ENCODE measurements at regions not wholly inside any gene's neighbourhood (a gene's known extent, or its start where the extent isn't known, plus 50 kb on each side); places are given as distances from the start of the nearest gene placed in this dataset.

DNA sequence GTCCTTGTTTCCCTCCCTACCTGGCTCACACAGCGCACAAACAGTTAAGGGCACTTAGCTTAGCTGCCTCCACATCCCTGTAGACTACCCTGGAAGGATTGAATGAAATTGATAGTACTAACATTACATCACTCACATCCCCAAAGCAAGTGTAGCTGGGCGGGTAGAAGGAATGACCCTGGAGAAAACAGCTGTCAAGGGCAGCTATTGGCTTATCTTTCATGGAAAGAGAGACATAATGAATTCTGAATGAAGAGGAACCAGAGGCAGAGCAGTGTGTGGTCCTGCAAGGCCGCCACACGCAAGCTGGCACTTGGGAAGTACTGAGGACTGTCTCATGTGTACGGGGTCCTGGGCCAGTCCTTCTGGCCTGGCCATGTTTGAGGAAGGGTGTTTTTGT is 369.6 kb upstream of the RGMA start:
- TF ChIP-seq POLR2A (IDR thresholded peaks at IDR 0.05) = no peak
- TF ChIP-seq, protein P1, sequence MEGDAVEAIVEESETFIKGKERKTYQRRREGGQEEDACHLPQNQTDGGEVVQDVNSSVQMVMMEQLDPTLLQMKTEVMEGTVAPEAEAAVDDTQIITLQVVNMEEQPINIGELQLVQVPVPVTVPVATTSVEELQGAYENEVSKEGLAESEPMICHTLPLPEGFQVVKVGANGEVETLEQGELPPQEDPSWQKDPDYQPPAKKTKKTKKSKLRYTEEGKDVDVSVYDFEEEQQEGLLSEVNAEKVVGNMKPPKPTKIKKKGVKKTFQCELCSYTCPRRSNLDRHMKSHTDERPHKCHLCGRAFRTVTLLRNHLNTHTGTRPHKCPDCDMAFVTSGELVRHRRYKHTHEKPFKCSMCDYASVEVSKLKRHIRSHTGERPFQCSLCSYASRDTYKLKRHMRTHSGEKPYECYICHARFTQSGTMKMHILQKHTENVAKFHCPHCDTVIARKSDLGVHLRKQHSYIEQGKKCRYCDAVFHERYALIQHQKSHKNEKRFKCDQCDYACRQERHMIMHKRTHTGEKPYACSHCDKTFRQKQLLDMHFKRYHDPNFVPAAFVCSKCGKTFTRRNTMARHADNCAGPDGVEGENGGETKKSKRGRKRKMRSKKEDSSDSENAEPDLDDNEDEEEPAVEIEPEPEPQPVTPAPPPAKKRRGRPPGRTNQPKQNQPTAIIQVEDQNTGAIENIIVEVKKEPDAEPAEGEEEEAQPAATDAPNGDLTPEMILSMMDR (IDR thresholded peaks at IDR 0.05) = no peak

All from uterus (tissue), 2 donors.